ENCODE measurements at regions not wholly inside any gene's neighbourhood (a gene's known extent, or its start where the extent isn't known, plus 50 kb on each side); places are given as distances from the start of the nearest gene placed in this dataset.

- Histone ChIP-seq H3K9me3 (ENCODE audit: control insufficient read depth, insufficient read depth, low read depth, low read length) (no peaks in the 10 kb centered on the region), H3K4me1 (ENCODE audit: control insufficient read depth, insufficient read depth, low read length) (no peaks in the 10 kb centered on the region), H3K36me3 (ENCODE audit: control insufficient read depth in 2 of 2, insufficient read depth in 1 of 2, low read length in 2 of 2) (no peaks in the 10 kb centered on the region), H3K4me3 (ENCODE audit: low read depth, low read length) (no peak overlapping the region), H3K27ac (ENCODE audit: extremely low read depth, low read depth, low read length) (no peak overlapping the region)
- ChIA-PET POLR2A (no interaction called here), CTCF (interaction anchor here (0.7 kb wide), 1 partner anchor 10 kb away, joined by 3 read pairs; no protein-coding TSS in a partner anchor)
- TF ChIP-seq ZNF19 (tag by site-specific recombination; IDR thresholded peaks at IDR 0.05; ENCODE audit: low read depth), result no peak
- TF ChIP-seq ZNF223 (tag by site-specific recombination; IDR thresholded peaks at IDR 0.05), result no peak
- TF ChIP-seq ZNF561 (tag by site-specific recombination; IDR thresholded peaks at IDR 0.05; ENCODE audit: borderline replicate concordance), result no peak
- no peak for TF ChIP-seq ZNF433 (tag by site-specific recombination; IDR thresholded peaks at IDR 0.05; ENCODE audit: low read depth)
- TF ChIP-seq ZNF529 (tag by site-specific recombination; IDR thresholded peaks at IDR 0.05; ENCODE audit: insufficient replicate concordance), result no peak
- TF ChIP-seq ZNF394 (tag by site-specific recombination; IDR thresholded peaks at IDR 0.05; ENCODE audit: borderline replicate concordance), result no peak
- no peak for TF ChIP-seq RBAK (tag by site-specific recombination; IDR thresholded peaks at IDR 0.05)
- no peak for TF ChIP-seq ZBTB21 (tag by site-specific recombination; IDR thresholded peaks at IDR 0.05)
- TF ChIP-seq KLF16 (tag by site-specific recombination; IDR thresholded peaks at IDR 0.05), result no peak
- TF ChIP-seq KLF17 (tag by site-specific recombination; IDR thresholded peaks at IDR 0.05), result no peak
- TF ChIP-seq GLI2 (tag by site-specific recombination; IDR thresholded peaks at IDR 0.05; ENCODE audit: borderline replicate concordance, low read depth), result no peak
- TF ChIP-seq KLF10 (tag by site-specific recombination; IDR thresholded peaks at IDR 0.05), result no peak
- TF ChIP-seq ZNF518A (tag by site-specific recombination; conservative IDR thresholded peaks at IDR 0.05; ENCODE audit: low read depth), result no peak
- TF ChIP-seq OSR2 (tag by site-specific recombination; IDR thresholded peaks at IDR 0.05), result no peak
- TF ChIP-seq ZNF624 (tag by site-specific recombination; IDR thresholded peaks at IDR 0.05), result no peak
Observed at GRCh38 chr14:29005647-29006046, 239.1 kb downstream of the FOXG1 start.

- no peak overlapping the region for H3K27ac ChIP-seq (ENCODE audit: extremely low read depth, low read depth, low read length)
- no peaks in the 10 kb centered on the region for H3K4me1 ChIP-seq (ENCODE audit: control insufficient read depth, insufficient read depth, low read length)
- TF ChIP-seq ZNF211 (tag by site-specific recombination; IDR thresholded peaks at IDR 0.05; ENCODE audit: low read depth), result no peak
- no peak for TF ChIP-seq ZNF596 (tag by site-specific recombination; IDR thresholded peaks at IDR 0.05)
- no peak for TF ChIP-seq ZNF510 (tag by site-specific recombination; IDR thresholded peaks at IDR 0.05; ENCODE audit: insufficient replicate concordance)
- TF ChIP-seq ZNF155 (tag by site-specific recombination; IDR thresholded peaks at IDR 0.05), result no peak
- no peak for TF ChIP-seq SCRT2 (tag by site-specific recombination; IDR thresholded peaks at IDR 0.05)
- no peak overlapping the region for H3K4me3 ChIP-seq (ENCODE audit: low read depth, low read length)
- H3K9me3 ChIP-seq (ENCODE audit: control insufficient read depth, insufficient read depth, low read depth, low read length), result no peaks in the 10 kb centered on the region
- H3K36me3 ChIP-seq (ENCODE audit: control insufficient read depth in 2 of 2, insufficient read depth in 1 of 2, low read length in 2 of 2), result no peaks in the 10 kb centered on the region
- CTCF ChIA-PET, result no interaction called here
- POLR2A ChIA-PET, result no interaction called here
Observed at GRCh38 chr14:29007990-29008389, 241.4 kb downstream of the FOXG1 start.
